H9 (cell line): ENCODE measurements at regions not wholly inside any gene's neighbourhood (a gene's known extent, or its start where the extent isn't known, plus 50 kb on each side); places are given as distances from the start of the nearest gene placed in this dataset.
"Not testable (repeated sequence)": the region's sequence is repeated elsewhere in the genome, so short reads cannot be mapped to it uniquely, and the experiment has no call there.

Source experiments
- DNase-seq: peaks from one replicate; pipeline ENCODE4 v3.0.0-alpha.2; 2017
- H2AFZ ChIP-seq: one replicate; pipeline ENCODE4 v1.6.1; 2013; ENCODE audit warnings: mild to moderate bottlenecking, low read length, control low read depth, moderate library complexity
- H2AK5ac ChIP-seq: 2 replicates; pipeline ENCODE4 v1.6.1; 2013; ENCODE audit warnings: low read length, control low read depth, mixed read lengths; ENCODE audit not compliant: insufficient read length
- H2BK120ac ChIP-seq: one replicate; pipeline ENCODE4 v1.6.1; 2013; ENCODE audit warnings: low read depth, mild to moderate bottlenecking, low read length, control low read depth, inconsistent platforms; ENCODE audit not compliant: poor library complexity, severe bottlenecking
- H2BK12ac ChIP-seq: 2 replicates; pipeline ENCODE4 v1.6.1; 2013; ENCODE audit warnings: low read length, control low read depth, mixed read lengths, low read depth; ENCODE audit not compliant: insufficient read length
- H2BK15ac ChIP-seq: 2 replicates; pipeline ENCODE4 v1.6.1; 2013; ENCODE audit warnings: low read depth, low read length, control low read depth
- H2BK20ac ChIP-seq: one replicate; pipeline ENCODE4 v1.6.1; 2013; ENCODE audit warnings: low read depth, mild to moderate bottlenecking, low read length, control low read depth, inconsistent platforms; ENCODE audit not compliant: poor library complexity, severe bottlenecking
- H2BK5ac ChIP-seq: 2 replicates; pipeline ENCODE4 v1.6.1; 2013; ENCODE audit warnings: low read length, control low read depth, mixed read lengths; ENCODE audit not compliant: insufficient read length
- H3K14ac ChIP-seq: 2 replicates; pipeline ENCODE4 v1.6.1; 2013; ENCODE audit warnings: low read length, control low read depth; ENCODE audit not compliant: insufficient read depth
- H3K18ac ChIP-seq: 2 replicates; pipeline ENCODE4 v1.6.1; 2013; ENCODE audit warnings: low read depth, mild to moderate bottlenecking, mixed read lengths, low read length, control low read depth; ENCODE audit not compliant: insufficient read length
- H3K23ac ChIP-seq: 2 replicates; pipeline ENCODE4 v1.6.1; 2013; ENCODE audit warnings: low read length, control low read depth, mixed read lengths, low read depth; ENCODE audit not compliant: insufficient read length
- H3K23me2 ChIP-seq: 2 replicates; pipeline ENCODE4 v1.6.1; 2013; ENCODE audit warnings: low read depth, mild to moderate bottlenecking, mixed read lengths, low read length, control low read depth; ENCODE audit not compliant: insufficient read length, poor library complexity, severe bottlenecking
- H3K27ac ChIP-seq: 2 replicates; pipeline ENCODE4 v1.5.1; 2013; ENCODE audit warnings: low read length, control low read depth, mixed read lengths, low read depth; ENCODE audit not compliant: insufficient read length
- H3K27me3 ChIP-seq: 2 replicates; pipeline ENCODE4 v1.6.1; 2013; ENCODE audit warnings: low read length, control low read depth, inconsistent platforms; ENCODE audit not compliant: insufficient read depth
- H3K4ac ChIP-seq: 2 replicates; pipeline ENCODE4 v1.6.1; 2013; ENCODE audit warnings: low read depth, mild to moderate bottlenecking, control low read depth, inconsistent platforms, low read length, moderate library complexity
- H3K4me1 ChIP-seq: 2 replicates; pipeline ENCODE4 v1.6.1; 2013; ENCODE audit warnings: low read length, control low read depth, inconsistent platforms; ENCODE audit not compliant: insufficient read depth
- H3K4me2 ChIP-seq: 2 replicates; pipeline ENCODE4 v1.6.1; 2013; ENCODE audit warnings: low read length, control low read depth, mixed read lengths; ENCODE audit not compliant: insufficient read length, insufficient read depth
- H3K56ac ChIP-seq: 2 replicates; pipeline ENCODE4 v1.6.1; 2013; ENCODE audit warnings: low read depth, mild to moderate bottlenecking, mixed read lengths, low read length, control low read depth; ENCODE audit not compliant: insufficient read length
- H3K79me1 ChIP-seq: 2 replicates; pipeline ENCODE4 v1.6.1; 2013; ENCODE audit warnings: low read depth, mild to moderate bottlenecking, moderate library complexity, low read length, control low read depth, inconsistent platforms; ENCODE audit not compliant: insufficient read depth, poor library complexity, severe bottlenecking
- H3K79me2 ChIP-seq: 2 replicates; pipeline ENCODE4 v1.6.1; 2013; ENCODE audit warnings: low read length, control low read depth, inconsistent platforms; ENCODE audit not compliant: insufficient read depth
- H3K9ac ChIP-seq: 2 replicates; pipeline ENCODE4 v1.6.1; 2013; ENCODE audit warnings: low read length, control low read depth, mixed read lengths; ENCODE audit not compliant: insufficient read length; ENCODE audit errors: extremely low read depth
- H3K9me3 ChIP-seq: one replicate; pipeline ENCODE4 v1.6.1; 2013; ENCODE audit warnings: low read depth, low read length, inconsistent platforms; ENCODE audit not compliant: control insufficient read depth
- H3T11ph ChIP-seq: one replicate; pipeline ENCODE4 v1.6.1; 2013; ENCODE audit warnings: mild to moderate bottlenecking, low read length, control low read depth, inconsistent platforms
- H4K20me1 ChIP-seq: one replicate; pipeline ENCODE4 v1.6.1; 2013; ENCODE audit not compliant: control insufficient read depth, insufficient read length, insufficient read depth
- H4K5ac ChIP-seq: 2 replicates; pipeline ENCODE4 v1.6.1; 2013; ENCODE audit warnings: low read depth, mild to moderate bottlenecking, mixed read lengths, low read length, control low read depth; ENCODE audit not compliant: insufficient read length
- H4K8ac ChIP-seq: replicated peaks from 2 replicates; pipeline ENCODE4 v1.6.1; 2013; ENCODE audit warnings: low read length, control low read depth, mixed read lengths, low read depth; ENCODE audit not compliant: insufficient read length
- H4K91ac ChIP-seq: 2 replicates; pipeline ENCODE4 v1.6.1; 2013; ENCODE audit warnings: low read depth, mild to moderate bottlenecking, moderate library complexity, mixed read lengths, low read length, control low read depth; ENCODE audit not compliant: insufficient read length
- H3K27ac Mint-ChIP-seq, 3 experiments: 2 replicates in 2 of 3; 3 replicates in 1 of 3; pipeline ENCODE4 v1.8.0; 2020 to 2021; ENCODE audit warnings: mixed read lengths in 3 of 3, mild to moderate bottlenecking in 1 of 3, moderate library complexity in 1 of 3
- H3K27me3 Mint-ChIP-seq: 2 replicates; pipeline ENCODE4 v1.8.0; 2021; ENCODE audit warnings: low read depth, mild to moderate bottlenecking, moderate library complexity, mixed read lengths
- H3K36me3 Mint-ChIP-seq, 3 experiments: 2 replicates in 2 of 3; 3 replicates in 1 of 3; pipeline ENCODE4 v1.8.0; 2020 to 2021; ENCODE audit warnings: low read depth in 3 of 3, mixed read lengths in 3 of 3; ENCODE audit not compliant: insufficient read depth in 1 of 3
- H3K4me1 Mint-ChIP-seq, 2 experiments: 2 replicates each; pipeline ENCODE4 v1.8.0; 2020; ENCODE audit warnings: mixed read lengths in 2 of 2
- H3K4me3 Mint-ChIP-seq, 2 experiments: 2 replicates in 1 of 2; 3 replicates in 1 of 2; pipeline ENCODE4 v1.8.0; 2020 to 2021; ENCODE audit warnings: mild to moderate bottlenecking in 2 of 2, mixed read lengths in 2 of 2, moderate library complexity in 1 of 2
- H3K9me3 Mint-ChIP-seq, 2 experiments: 2 replicates in 1 of 2; 3 replicates in 1 of 2; pipeline ENCODE4 v1.8.0; 2020; ENCODE audit warnings: mild to moderate bottlenecking in 2 of 2, mixed read lengths in 2 of 2, moderate library complexity in 1 of 2
- CTCF ChIP-seq: fragments of 200-600 bp; sonication (generic); conservative IDR thresholded peaks from 3 replicates; pipeline ENCODE4 v1.8.0; 2021; ENCODE audit warnings: antibody characterized with exemption, mild to moderate bottlenecking
- WGBS: extraction: QIAGEN DNeasy Blood & Tissue Kit; methylation state at CpG from one replicate; pipeline ENCODE4 v1.1.7; 2013; ENCODE audit warnings: missing lambda C conversion rate, low lambda C conversion rate, mixed read lengths; ENCODE audit not compliant: insufficient read length; ENCODE audit errors: extremely low coverage; 5-methylcytosine and 5-hydroxymethylcytosine counted together

DNA sequence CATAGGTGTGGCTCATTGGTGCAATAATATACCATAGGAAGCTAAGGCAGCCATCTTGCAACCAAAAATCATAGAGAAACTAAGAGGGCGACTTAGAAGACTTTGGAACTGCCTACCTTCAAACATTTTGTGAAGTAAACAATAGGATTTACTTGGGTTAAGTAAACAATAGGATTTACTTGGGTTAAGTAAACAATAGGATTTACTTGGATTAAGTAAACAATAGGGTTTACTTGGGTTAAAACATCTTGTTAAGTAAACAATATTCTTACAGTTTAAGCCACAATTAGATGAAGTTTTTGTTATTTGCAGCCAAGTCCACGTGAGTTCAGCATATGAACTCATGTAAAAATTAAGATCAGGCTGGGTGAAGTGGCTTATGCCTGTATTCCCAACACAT, 722.4 kb upstream of the AUTS2 start:
- Histone ChIP-seq H2AFZ (no peak overlapping the region), H3K27me3 (no peaks in the 10 kb centered on the region), H3K79me2 (no peaks in the 10 kb centered on the region), H4K91ac (no peak overlapping the region), H2AK5ac (no peak overlapping the region), H3K4me2 (no peak overlapping the region), H3K9ac (no peak overlapping the region), H3K14ac (no peak overlapping the region), H3T11ph (no peak overlapping the region), H3K56ac (no peak overlapping the region), H3K18ac (no peak overlapping the region), H2BK120ac (no peak overlapping the region), H3K4me1 (no peaks in the 10 kb centered on the region; the same call in 1 of the 2 replicates), H2BK15ac (no peak overlapping the region), H3K79me1 (no peaks in the 10 kb centered on the region), H2BK12ac (no peak overlapping the region), H2BK20ac (no peak overlapping the region), H4K5ac (no peak overlapping the region), H4K8ac (no peak overlapping the region), H3K9me3 (no peaks in the 10 kb centered on the region), H4K20me1 (no peaks in the 10 kb centered on the region), H3K23ac (no peak overlapping the region), H3K23me2 (no peaks in the 10 kb centered on the region), H3K27ac (no peak overlapping the region), H3K4ac (no peak overlapping the region), H2BK5ac (no peak overlapping the region)
- peaks cover under 1 to 3% of the 10 kb centered on the region in 2 experiments; a peak in 3 of 5 replicates for H3K9me3 Mint-ChIP-seq
- no CpG with 5 or more reads among the region's 2 CpGs for WGBS
- TF ChIP-seq CTCF, result no peak
- DNase-seq, result no peak
- H3K27me3 Mint-ChIP-seq, result peaks cover 57% of the 10 kb centered on the region
- H3K4me1 Mint-ChIP-seq, result peaks cover 5 to 8% of the 10 kb centered on the region in 2 experiments
- H3K36me3 Mint-ChIP-seq, result peaks cover under 1 to 3% (median under 1%) of the 10 kb centered on the region in 3 experiments; a peak in 5 of 7 replicates
- no peak overlapping the region for H3K27ac Mint-ChIP-seq
- H3K4me3 Mint-ChIP-seq, result no peak overlapping the region

- H3K27me3 ChIP-seq, H3K27ac ChIP-seq, H3K4me2 ChIP-seq, H3T11ph ChIP-seq, H3K4me1 ChIP-seq, H3K9me3 ChIP-seq, H4K8ac ChIP-seq, H2BK120ac ChIP-seq, H3K4me3 Mint-ChIP-seq, H3K27ac Mint-ChIP-seq, H3K27me3 Mint-ChIP-seq, H3K36me3 Mint-ChIP-seq, H4K91ac ChIP-seq, H2BK12ac ChIP-seq, H3K23me2 ChIP-seq, H3K79me2 ChIP-seq, H3K79me1 ChIP-seq, H2BK15ac ChIP-seq, H3K4ac ChIP-seq, H2AK5ac ChIP-seq, H3K9ac ChIP-seq, H3K4me1 Mint-ChIP-seq, H3K56ac ChIP-seq, H4K20me1 ChIP-seq, H4K5ac ChIP-seq, H3K14ac ChIP-seq, H2AFZ ChIP-seq, DNase-seq, H3K9me3 Mint-ChIP-seq, H2BK5ac ChIP-seq, H2BK20ac ChIP-seq, H3K23ac ChIP-seq, H3K18ac ChIP-seq: not testable (repeated sequence)
- WGBS, result no CpG with 5 or more reads among the region's 1 CpG
Measured at GRCh38 chr7:68887116-68887515, 711.2 kb upstream of the AUTS2 start.
